T-cell (primary cell): ENCODE measurements at regions not wholly inside any gene's neighbourhood (a gene's known extent, or its start where the extent isn't known, plus 50 kb on each side); places are given as distances from the start of the nearest gene placed in this dataset.

Experiments used
- ATAC-seq, 4 experiments: fragments of 200-7000 bp in 3 of 4; fragments of 150-1000 bp in 1 of 4; cut with Tn5 transposase; replicated peaks in 1 of 4; 1 replicate in 3 of 4; 2 replicates in 1 of 4; pipeline ENCODE4 v1.10.0; 2021; ENCODE audit warnings: moderate library complexity in 3 of 4, mild to moderate bottlenecking in 2 of 4, moderate number of reproducible peaks in 1 of 4
- CTCF ChIA-PET, 2 donors: fragments of 300-600 bp; sonication (Branson Sonifier 250); formaldehyde crosslinking; loops; one replicate each; lab custom pipeline; 2022; ENCODE audit warnings: antibody characterized with exemption in 2 of 2; lab: Charles Lee
- POLR2A ChIA-PET, 2 donors: fragments of 300-600 bp; sonication (Branson Sonifier 250); formaldehyde crosslinking; loops; one replicate each; lab custom pipeline; 2022; ENCODE audit warnings: antibody characterized with exemption in 2 of 2; lab: Charles Lee
- DNase-seq, 35 experiments: peaks; one replicate each; pipeline versions ENCODE4 v3.0.0 to v3.0.0-alpha.2; 2013 to 2023
- H3K27ac ChIP-seq: one replicate; pipeline ENCODE4 v1.5.1; 2013; ENCODE audit warnings: low read length
- H3K27me3 ChIP-seq, 2 experiments: replicated peaks in 1 of 2; 1 replicate in 1 of 2; 2 replicates in 1 of 2; pipeline versions ENCODE4 v1.6.1 to v1.7.0; 2013; ENCODE audit warnings: low read length in 1 of 2, mixed read lengths in 1 of 2; ENCODE audit not compliant: control insufficient read depth in 2 of 2, insufficient read depth in 2 of 2; ENCODE audit errors: extremely low read depth in 1 of 2
- H3K36me3 ChIP-seq, 2 donors: 1 replicate in 1 of 2; 2 replicates in 1 of 2; pipeline versions ENCODE4 v1.6.1 to v1.7.0; 2013; ENCODE audit warnings: low read length in 1 of 2; ENCODE audit not compliant: control insufficient read depth in 2 of 2, insufficient read depth in 1 of 2; ENCODE audit errors: extremely low read depth in 1 of 2
- H3K4me1 ChIP-seq, 2 experiments: 1 replicate in 1 of 2; 2 replicates in 1 of 2; pipeline versions ENCODE4 v1.6.1 to v1.7.0; 2013; ENCODE audit warnings: low read length in 2 of 2, mixed read lengths in 1 of 2; ENCODE audit not compliant: insufficient read depth in 2 of 2, control insufficient read depth in 1 of 2; ENCODE audit errors: extremely low read depth in 1 of 2
- H3K4me3 ChIP-seq, 2 donors: 1 replicate in 1 of 2; 2 replicates in 1 of 2; pipeline versions ENCODE4 v1.5.1 to v1.7.0; 2013; ENCODE audit warnings: mild to moderate bottlenecking in 2 of 2, low read length in 1 of 2, moderate library complexity in 1 of 2; ENCODE audit not compliant: control insufficient read depth in 1 of 2; ENCODE audit errors: extremely low read depth in 1 of 2
- H3K9me3 ChIP-seq: 2 replicates; pipeline ENCODE4 v1.7.0; 2013
- H3K27ac Mint-ChIP-seq, 2 donors: one replicate each; pipeline ENCODE4 v1.8.0; 2020 to 2021; ENCODE audit warnings: mild to moderate bottlenecking in 2 of 2, mixed read lengths in 2 of 2
- H3K27me3 Mint-ChIP-seq, 2 donors: one replicate each; pipeline ENCODE4 v1.8.0; 2021 to 2022; ENCODE audit warnings: mixed read lengths in 2 of 2
- H3K36me3 Mint-ChIP-seq: one replicate; pipeline ENCODE4 v1.8.0; 2021; ENCODE audit warnings: mixed read lengths
- H3K4me1 Mint-ChIP-seq, 3 donors: one replicate each; pipeline ENCODE4 v1.8.0; 2020 to 2022; ENCODE audit warnings: mixed read lengths in 3 of 3, mild to moderate bottlenecking in 1 of 3
- H3K4me3 Mint-ChIP-seq, 3 donors: one replicate each; pipeline ENCODE4 v1.8.0; 2020 to 2022; ENCODE audit warnings: mild to moderate bottlenecking in 3 of 3, mixed read lengths in 3 of 3, moderate library complexity in 3 of 3
- H3K9me3 Mint-ChIP-seq, 3 donors: one replicate each; pipeline ENCODE4 v1.8.0; 2020 to 2022; ENCODE audit warnings: mixed read lengths in 3 of 3
- WGBS: methylation state at CpG from one replicate; pipeline ENCODE4 v1.1.5; 2013; ENCODE audit warnings: missing lambda C conversion rate; ENCODE audit not compliant: insufficient coverage; 5-methylcytosine and 5-hydroxymethylcytosine counted together

DNA sequence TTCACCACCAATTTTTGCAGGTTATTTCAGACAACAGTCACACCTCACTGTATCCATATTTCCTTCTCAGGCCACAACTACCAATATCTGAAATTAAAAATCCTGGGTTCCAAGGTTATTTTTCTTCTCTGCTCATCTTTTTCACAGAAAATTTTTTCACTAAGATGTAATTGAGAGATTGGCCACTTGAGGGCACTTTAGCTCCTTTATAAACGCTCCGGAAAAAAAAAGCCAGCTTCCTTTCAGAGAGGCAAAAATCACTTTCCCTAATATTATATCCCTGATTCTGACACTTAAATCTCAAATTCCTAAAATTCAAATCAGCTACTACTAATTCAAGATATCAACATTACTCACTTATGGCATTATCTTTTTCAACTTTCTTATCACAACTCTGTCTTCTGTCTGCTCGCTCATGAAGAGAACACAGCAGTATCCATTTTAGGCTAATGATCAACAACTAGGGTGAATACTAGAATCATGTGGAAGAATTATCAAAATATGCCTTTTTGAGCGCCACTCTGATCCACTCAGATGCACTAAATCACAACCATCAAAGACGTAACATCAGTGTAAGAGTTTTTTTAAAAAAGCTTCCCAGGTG is 101.4 kb upstream of the RGS1 start:
- Mint-ChIP-seq H3K27me3 (peaks cover 14 to 18% of the 10 kb centered on the region in 2 donors), H3K27ac (no peak overlapping the region), H3K4me1 (no peaks in the 10 kb centered on the region), H3K36me3 (no peaks in the 10 kb centered on the region), H3K9me3 (no peaks in the 10 kb centered on the region), H3K4me3 (no peak overlapping the region)
- no peak overlapping the region for H3K4me3 ChIP-seq
- CTCF ChIA-PET = interaction anchor here (0.6 to 6.2 kb wide), 43 partner anchors 16 to 1229 kb away, joined by 3 to 67 read pairs (median 4); no protein-coding TSS in a partner anchor
- no peaks in the 10 kb centered on the region for H3K36me3 ChIP-seq
- POLR2A ChIA-PET = interaction anchor here (0.5 to 1.0 kb wide), 2 partner anchors 157 to 584 kb away, joined by 3 read pairs; no protein-coding TSS in a partner anchor
- no CpG with 5 or more reads among the region's 5 CpGs for WGBS
- H3K4me1 ChIP-seq = no peaks in the 10 kb centered on the region
- H3K9me3 ChIP-seq = no peaks in the 10 kb centered on the region
- peak in 2 of 35 experiments; percentile 15 to 65 for DNase-seq
- H3K27ac ChIP-seq = no peak overlapping the region
- no peak for ATAC-seq
- H3K27me3 ChIP-seq = peaks cover 0 to 7% of the 10 kb centered on the region in 2 experiments

DNA sequence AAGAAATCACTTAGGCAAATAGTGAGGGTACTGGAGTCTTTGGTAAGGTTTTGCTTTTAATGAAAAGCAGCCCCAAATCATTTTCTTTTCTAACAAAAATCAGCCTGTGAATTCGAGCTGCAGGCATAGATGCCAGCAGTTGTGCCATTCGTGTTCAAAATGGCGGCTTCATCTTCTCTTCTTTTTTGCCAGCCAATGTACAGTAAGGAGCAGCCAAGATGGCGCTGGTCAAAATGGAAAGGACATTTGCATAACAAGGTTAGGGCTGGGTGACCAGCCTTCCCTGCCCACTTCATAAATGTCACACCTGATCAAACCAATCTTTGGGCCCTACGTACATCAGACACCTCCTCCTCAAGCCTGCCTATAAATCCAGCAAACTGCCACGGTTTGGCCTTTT is 100.2 kb upstream of the RGS1 start:
- Mint-ChIP-seq H3K27me3 (peaks cover 3 to 7% of the 10 kb centered on the region in 2 donors), H3K4me3 (no peak overlapping the region), H3K4me1 (no peaks in the 10 kb centered on the region), H3K36me3 (no peaks in the 10 kb centered on the region), H3K27ac (no peak overlapping the region), H3K9me3 (no peaks in the 10 kb centered on the region)
- no peak for ATAC-seq
- H3K27me3 ChIP-seq = peaks cover 0 to 4% of the 10 kb centered on the region in 2 experiments
- no peak overlapping the region for H3K4me3 ChIP-seq
- ChIA-PET CTCF (interaction anchor here (0.6 to 6.2 kb wide), 17 partner anchors 23 to 552 kb away, joined by 3 to 67 read pairs (median 14); no protein-coding TSS in a partner anchor), POLR2A (no interaction called here)
- no peaks in the 10 kb centered on the region for H3K36me3 ChIP-seq
- H3K27ac ChIP-seq = no peak overlapping the region
- no peak for DNase-seq
- no peaks in the 10 kb centered on the region for H3K4me1 ChIP-seq
- H3K9me3 ChIP-seq = no peaks in the 10 kb centered on the region
- 84% methylated on average over 6 of the region's 6 CpGs for WGBS

DNA sequence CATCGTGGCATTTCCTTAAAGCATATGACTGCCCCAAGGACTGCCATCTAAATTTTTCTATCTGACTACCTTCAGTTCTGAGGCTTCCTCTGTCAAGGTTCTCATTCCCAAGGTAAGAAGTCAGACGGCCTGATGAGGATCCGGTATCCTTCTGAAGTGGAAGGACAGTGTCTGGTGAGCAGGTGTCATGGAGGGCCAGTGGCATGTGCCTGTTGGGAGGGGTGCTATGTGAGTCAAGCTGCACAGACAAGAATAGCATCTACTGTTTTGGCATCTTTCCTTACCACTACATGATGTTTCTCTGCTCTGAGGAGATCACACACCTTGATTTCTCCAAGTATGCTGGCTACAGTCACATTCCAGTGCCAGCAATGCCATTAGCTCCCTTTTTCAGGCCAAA is 99.6 kb upstream of the RGS1 start:
- DNase-seq (no peak), ATAC-seq (no peak)
- H3K36me3 Mint-ChIP-seq = no peaks in the 10 kb centered on the region
- 75% methylated on average over 1 of the region's 3 CpGs for WGBS
- H3K27me3 ChIP-seq = peaks cover 0 to 4% of the 10 kb centered on the region in 2 experiments
- no peak overlapping the region for H3K27ac ChIP-seq
- CTCF ChIA-PET = interaction anchor here (0.6 to 6.2 kb wide), 12 partner anchors 64 to 546 kb away, joined by 3 to 67 read pairs (median 14); no protein-coding TSS in a partner anchor
- POLR2A ChIA-PET = no interaction called here
- H3K4me3 Mint-ChIP-seq = no peak overlapping the region
- H3K4me1 Mint-ChIP-seq = no peaks in the 10 kb centered on the region
- H3K27me3 Mint-ChIP-seq = peaks cover 0 to 5% of the 10 kb centered on the region in 2 donors
- no peaks in the 10 kb centered on the region for H3K36me3 ChIP-seq
- H3K27ac Mint-ChIP-seq = no peak overlapping the region
- H3K4me3 ChIP-seq = no peak overlapping the region
- no peaks in the 10 kb centered on the region for H3K9me3 Mint-ChIP-seq
- H3K4me1 ChIP-seq = no peaks in the 10 kb centered on the region
- H3K9me3 ChIP-seq = no peaks in the 10 kb centered on the region

- no peak overlapping the region for H3K4me3 ChIP-seq
- no peaks in the 10 kb centered on the region for H3K4me1 Mint-ChIP-seq
- DNase-seq (no peak), ATAC-seq (no peak)
- no peaks in the 10 kb centered on the region for H3K9me3 ChIP-seq
- WGBS = 81% methylated on average over 10 of the region's 12 CpGs
- H3K36me3 Mint-ChIP-seq = no peaks in the 10 kb centered on the region
- H3K36me3 ChIP-seq = no peaks in the 10 kb centered on the region
- peaks cover 0 to 4% of the 10 kb centered on the region in 2 experiments for H3K27me3 ChIP-seq
- H3K4me1 ChIP-seq = no peaks in the 10 kb centered on the region
- CTCF ChIA-PET = interaction anchor here (0.5 to 6.2 kb wide), 40 partner anchors 10 to 661 kb away, joined by 3 to 67 read pairs (median 6); partner anchors contain the start of genes RGS2 (in 1 of the 2) and UCHL5 (in 1 of the 2)
- no peak overlapping the region for H3K27ac Mint-ChIP-seq
- H3K9me3 Mint-ChIP-seq = no peaks in the 10 kb centered on the region
- POLR2A ChIA-PET = interaction anchor here (0.6 to 1.0 kb wide), 4 partner anchors 40 to 330 kb away, joined by 3 to 6 read pairs (median 4); no protein-coding TSS in a partner anchor
- H3K27me3 Mint-ChIP-seq = peaks cover 0 to 5% of the 10 kb centered on the region in 2 donors
- H3K27ac ChIP-seq = no peak overlapping the region
- no peak overlapping the region for H3K4me3 Mint-ChIP-seq
Measured at GRCh38 chr1:192476802-192477298, 98.7 kb upstream of the RGS1 start.

DNA sequence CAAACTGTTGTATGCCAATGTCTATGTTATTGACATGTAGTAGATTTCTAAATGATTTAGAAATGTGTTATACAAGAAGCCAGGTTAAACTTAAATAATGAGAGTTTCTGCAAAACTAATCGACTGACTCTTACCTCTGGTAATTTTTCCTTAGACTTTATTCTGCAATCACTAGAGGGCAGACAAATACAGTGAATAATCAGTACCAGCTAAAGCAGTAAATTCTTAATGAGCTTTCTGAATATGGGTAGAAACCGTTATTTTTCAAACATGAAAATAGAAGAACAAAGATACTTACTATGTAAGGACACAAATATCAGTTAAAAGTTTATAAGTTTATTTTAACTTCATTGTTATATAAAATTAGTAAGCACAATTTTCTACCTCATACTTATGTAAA is 97.9 kb upstream of the RGS1 start:
- ChIA-PET CTCF (interaction anchor here (0.6 to 6.2 kb wide), 43 partner anchors 18 to 660 kb away, joined by 3 to 67 read pairs (median 4); partner anchors contain the start of genes RGS2 (in 1 of the 2) and UCHL5 (in 1 of the 2)), POLR2A (interaction anchor here (0.6 to 1.0 kb wide), 5 partner anchors 39 to 329 kb away, joined by 3 to 10 read pairs (median 5); no protein-coding TSS in a partner anchor)
- Mint-ChIP-seq H3K4me1 (no peaks in the 10 kb centered on the region), H3K27ac (no peak overlapping the region), H3K9me3 (no peaks in the 10 kb centered on the region), H3K4me3 (no peak overlapping the region), H3K36me3 (no peaks in the 10 kb centered on the region), H3K27me3 (peaks cover 0 to 5% of the 10 kb centered on the region in 2 donors)
- H3K27me3 ChIP-seq = peaks cover 0 to 4% of the 10 kb centered on the region in 2 experiments
- no CpG with 5 or more reads among the region's 2 CpGs for WGBS
- H3K9me3 ChIP-seq = no peaks in the 10 kb centered on the region
- no peak overlapping the region for H3K27ac ChIP-seq
- no peaks in the 10 kb centered on the region for H3K36me3 ChIP-seq
- DNase-seq (peak in 1 of 35 experiments; percentile 66), ATAC-seq (peak in 3 of 4 experiments; percentile 40 to 81 (median 43))
- H3K4me1 ChIP-seq = no peaks in the 10 kb centered on the region
- no peak overlapping the region for H3K4me3 ChIP-seq

GRCh38 chr1:192485692-192486436 is 89.7 kb upstream of the RGS1 start:
- Mint-ChIP-seq H3K9me3 (no peaks in the 10 kb centered on the region), H3K27me3 (no peaks in the 10 kb centered on the region), H3K4me3 (no peak overlapping the region), H3K4me1 (peaks cover 0 to 5% (median 3%) of the 10 kb centered on the region in 3 donors), H3K27ac (no peak overlapping the region), H3K36me3 (no peaks in the 10 kb centered on the region)
- POLR2A ChIA-PET = no interaction called here
- no CpG with 5 or more reads among the region's 1 CpG for WGBS
- Histone ChIP-seq H3K27ac (no peak overlapping the region), H3K27me3 (no peaks in the 10 kb centered on the region), H3K4me3 (no peak overlapping the region), H3K9me3 (no peaks in the 10 kb centered on the region), H3K36me3 (no peaks in the 10 kb centered on the region), H3K4me1 (no peaks in the 10 kb centered on the region)
- no peak for DNase-seq
- ATAC-seq = no peak
- CTCF ChIA-PET = no interaction called here
